Esophagus (tissue), 2 donors: ENCODE measurements at regions not wholly inside any gene's neighbourhood (a gene's known extent, or its start where the extent isn't known, plus 50 kb on each side); places are given as distances from the start of the nearest gene placed in this dataset.

Experiments
- H3K27ac ChIP-seq, 2 donors: one replicate each; pipeline ENCODE4 v1.5.1; 2013; ENCODE audit warnings: low read depth in 2 of 2, mild to moderate bottlenecking in 2 of 2, inconsistent platforms in 1 of 2, low read length in 1 of 2, moderate library complexity in 1 of 2
- H3K27me3 ChIP-seq, 2 donors: one replicate each; pipeline ENCODE4 v1.6.1; 2013; ENCODE audit warnings: low read length in 2 of 2, control low read depth in 1 of 2, mild to moderate bottlenecking in 1 of 2; ENCODE audit not compliant: insufficient read depth in 2 of 2, control insufficient read depth in 1 of 2
- H3K36me3 ChIP-seq, 2 donors: one replicate each; pipeline ENCODE4 v1.6.1; 2013; ENCODE audit warnings: low read length in 1 of 2; ENCODE audit not compliant: control insufficient read depth in 2 of 2, insufficient read depth in 2 of 2
- H3K4me1 ChIP-seq, 2 donors: one replicate each; pipeline ENCODE4 v1.6.1; 2013; ENCODE audit warnings: low read length in 1 of 2; ENCODE audit not compliant: control insufficient read depth in 2 of 2, insufficient read depth in 2 of 2
- H3K4me3 ChIP-seq, 2 donors: one replicate each; pipeline ENCODE4 v1.5.1; 2013; ENCODE audit warnings: low read length in 2 of 2, mild to moderate bottlenecking in 2 of 2, low read depth in 1 of 2, moderate library complexity in 1 of 2
- H3K9me3 ChIP-seq, 2 donors: one replicate each; pipeline ENCODE4 v1.6.1; 2013; ENCODE audit warnings: mild to moderate bottlenecking in 2 of 2, low read depth in 1 of 2, low read length in 1 of 2, moderate library complexity in 1 of 2; ENCODE audit not compliant: control insufficient read depth in 2 of 2, insufficient read depth in 1 of 2
- WGBS, 2 donors: extraction: QIAGEN DNeasy Blood & Tissue Kit; methylation state at CpG; one replicate each; pipeline ENCODE4 v1.1.7; 2013; 5-methylcytosine and 5-hydroxymethylcytosine counted together
- donor health status: healthy with polysubstance abuse.
- donor health status: Bipolar disorder and iron deficiency.

- WGBS, 2 donors: 34 to 40% methylated on average over 2 of the region's 2 CpGs
- no peaks in the 10 kb centered on the region for H3K36me3 ChIP-seq
- H3K9me3 ChIP-seq: no peaks in the 10 kb centered on the region
- no peaks in the 10 kb centered on the region for H3K27me3 ChIP-seq
- no peak overlapping the region for H3K27ac ChIP-seq
- H3K4me3 ChIP-seq: no peak overlapping the region
- peaks cover 0 to 2% of the 10 kb centered on the region in 2 donors for H3K4me1 ChIP-seq
These were observed 150.3 kb upstream of the SPAG17 start for GRCh38 chr1:118335331-118335732.

GRCh38 chr1:118334506-118334905 is 149.5 kb upstream of the SPAG17 start:
- Histone ChIP-seq H3K27ac (no peak overlapping the region), H3K36me3 (no peaks in the 10 kb centered on the region), H3K4me3 (no peak overlapping the region), H3K4me1 (peaks cover 0 to 2% of the 10 kb centered on the region in 2 donors), H3K27me3 (no peaks in the 10 kb centered on the region), H3K9me3 (no peaks in the 10 kb centered on the region)
- 90 to 93% methylated on average over 1 of the region's 1 CpG for WGBS, 2 donors

- peaks cover 0 to 2% of the 10 kb centered on the region in 2 donors for H3K4me1 ChIP-seq
- no peaks in the 10 kb centered on the region for H3K36me3 ChIP-seq
- WGBS, 2 donors: 86 to 89% methylated on average over 4 of the region's 4 CpGs
- H3K27ac ChIP-seq: no peak overlapping the region
- no peak overlapping the region for H3K4me3 ChIP-seq
- H3K27me3 ChIP-seq: no peaks in the 10 kb centered on the region
- no peaks in the 10 kb centered on the region for H3K9me3 ChIP-seq
These were observed 148.7 kb upstream of the SPAG17 start for GRCh38 chr1:118333601-118334210.

- H3K4me3 ChIP-seq: no peak overlapping the region
- H3K4me1 ChIP-seq: no peaks in the 10 kb centered on the region
- H3K9me3 ChIP-seq: no peaks in the 10 kb centered on the region
- H3K27ac ChIP-seq: no peak overlapping the region
- 37 to 53% methylated on average over 6 of the region's 6 CpGs for WGBS, 2 donors
- no peaks in the 10 kb centered on the region for H3K36me3 ChIP-seq
- H3K27me3 ChIP-seq: no peaks in the 10 kb centered on the region
These were observed 142.1 kb upstream of the SPAG17 start for GRCh38 chr1:118326960-118327629.

GRCh38 chr1:118325550-118326225 is 140.7 kb upstream of the SPAG17 start:
- Histone ChIP-seq H3K4me1 (no peaks in the 10 kb centered on the region), H3K9me3 (no peaks in the 10 kb centered on the region), H3K36me3 (no peaks in the 10 kb centered on the region)

GRCh38 chr1:118323246-118323645 is 138.2 kb upstream of the SPAG17 start:
- 0% methylated on average over 1 of the region's 1 CpG for WGBS, 2 donors
- Histone ChIP-seq H3K27me3 (no peaks in the 10 kb centered on the region), H3K9me3 (no peaks in the 10 kb centered on the region), H3K27ac (no peak overlapping the region), H3K36me3 (no peaks in the 10 kb centered on the region), H3K4me3 (no peak overlapping the region), H3K4me1 (no peaks in the 10 kb centered on the region)

More at GRCh38 chr1:118325550-118326225, 140.7 kb upstream of the SPAG17 start:
- no peak overlapping the region for H3K27ac ChIP-seq
- H3K27me3 ChIP-seq: no peaks in the 10 kb centered on the region
- H3K4me3 ChIP-seq: no peak overlapping the region

- Histone ChIP-seq H3K4me1 (no peaks in the 10 kb centered on the region), H3K4me3 (no peak overlapping the region), H3K9me3 (no peaks in the 10 kb centered on the region), H3K27me3 (no peaks in the 10 kb centered on the region), H3K36me3 (no peaks in the 10 kb centered on the region), H3K27ac (no peak overlapping the region)
- 63 to 71% methylated on average over 3 of the region's 3 CpGs for WGBS, 2 donors
These were observed 137.3 kb upstream of the SPAG17 start for GRCh38 chr1:118322331-118322730.

GRCh38 chr1:118321840-118322239 is 136.8 kb upstream of the SPAG17 start:
- Histone ChIP-seq H3K4me1 (no peaks in the 10 kb centered on the region), H3K27me3 (no peaks in the 10 kb centered on the region), H3K27ac (no peak overlapping the region), H3K9me3 (no peaks in the 10 kb centered on the region), H3K4me3 (no peak overlapping the region), H3K36me3 (no peaks in the 10 kb centered on the region)
- WGBS, 2 donors: 49 to 64% methylated on average over 6 of the region's 6 CpGs

- Histone ChIP-seq H3K9me3 (no peaks in the 10 kb centered on the region), H3K27ac (no peak overlapping the region), H3K4me1 (no peaks in the 10 kb centered on the region), H3K4me3 (no peak overlapping the region), H3K36me3 (no peaks in the 10 kb centered on the region), H3K27me3 (no peaks in the 10 kb centered on the region)
- 60 to 72% methylated on average over 6 of the region's 6 CpGs for WGBS, 2 donors
These were observed 133.0 kb upstream of the SPAG17 start for GRCh38 chr1:118317842-118318614.
